Kasumi-1 (cell line): ENCODE measurements at regions not wholly inside any gene's neighbourhood (a gene's known extent, or its start where the extent isn't known, plus 50 kb on each side); places are given as distances from the start of the nearest gene placed in this dataset.

Experiments used
- DNase-seq, 2 experiments: peaks; one replicate each; lab custom pipeline; 2025; lab: John Stamatoyannopoulos, UW

DNA sequence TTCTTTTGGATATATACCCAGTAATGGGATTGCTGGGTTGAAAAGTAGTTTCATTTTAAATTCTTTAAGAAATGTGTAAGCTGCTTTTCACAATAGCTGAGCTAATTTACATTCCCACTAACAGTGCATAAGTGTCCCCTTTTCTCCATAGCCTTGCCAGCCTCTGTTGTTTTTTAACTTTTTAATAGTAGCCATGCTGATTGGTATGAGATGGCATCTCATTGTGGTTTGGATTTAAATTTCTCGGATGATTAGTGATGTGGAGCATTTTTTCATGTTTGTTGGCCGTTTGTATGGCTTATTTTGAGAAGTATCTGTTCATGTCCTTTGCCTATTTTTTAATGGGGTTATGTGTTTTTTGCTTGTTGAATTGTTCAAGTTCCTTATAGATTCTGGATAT, 444.3 kb upstream of the ATP11B start:
- no peak for DNase-seq

DNA sequence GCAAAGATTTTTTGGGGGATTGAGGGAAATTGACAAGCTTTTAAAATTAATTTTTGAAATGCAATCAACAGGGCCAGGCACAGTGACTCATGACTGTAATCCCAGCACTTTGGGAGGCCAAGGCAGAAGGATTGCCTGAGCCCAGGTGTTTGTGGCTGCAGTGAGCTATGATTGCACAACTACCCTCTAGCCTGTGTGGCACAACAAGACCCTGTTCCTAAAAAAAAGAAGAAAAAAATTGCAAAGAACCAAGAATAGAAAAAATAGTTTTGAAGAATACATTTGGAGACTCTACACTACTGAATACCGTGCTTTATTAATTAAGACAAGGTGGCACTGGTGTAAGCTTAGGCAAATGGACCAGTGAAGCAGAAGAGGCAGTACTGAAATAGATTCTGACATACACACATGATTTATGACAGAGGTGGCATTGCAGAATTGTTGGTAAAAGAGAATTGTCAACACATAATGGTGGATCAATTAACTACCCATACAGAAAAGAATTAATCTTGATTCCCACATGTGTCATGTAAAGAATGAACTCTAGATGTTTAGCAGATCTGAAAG, 443.3 kb upstream of the ATP11B start:
- DNase-seq, result no peak

DNA sequence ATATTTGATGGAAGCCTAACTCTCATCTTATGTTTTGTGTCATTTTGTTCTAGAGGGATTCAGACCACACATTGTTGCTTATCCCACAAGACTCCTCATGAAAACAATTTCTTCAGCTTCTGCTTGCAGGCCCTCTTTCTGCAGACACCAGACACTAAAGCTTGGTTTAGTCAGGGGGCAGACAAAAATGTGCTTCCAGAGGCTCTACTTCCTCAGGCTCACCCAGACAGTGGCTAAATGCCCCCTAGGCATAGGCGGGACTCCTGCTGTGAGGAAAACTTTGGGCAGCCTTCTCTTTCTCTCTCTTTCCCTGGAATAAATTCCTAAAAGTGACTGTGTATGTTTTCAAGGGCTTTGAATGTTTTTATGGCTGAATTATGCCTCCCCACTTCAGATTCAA, 435.4 kb upstream of the ATP11B start:
- DNase-seq, result no peak

DNA sequence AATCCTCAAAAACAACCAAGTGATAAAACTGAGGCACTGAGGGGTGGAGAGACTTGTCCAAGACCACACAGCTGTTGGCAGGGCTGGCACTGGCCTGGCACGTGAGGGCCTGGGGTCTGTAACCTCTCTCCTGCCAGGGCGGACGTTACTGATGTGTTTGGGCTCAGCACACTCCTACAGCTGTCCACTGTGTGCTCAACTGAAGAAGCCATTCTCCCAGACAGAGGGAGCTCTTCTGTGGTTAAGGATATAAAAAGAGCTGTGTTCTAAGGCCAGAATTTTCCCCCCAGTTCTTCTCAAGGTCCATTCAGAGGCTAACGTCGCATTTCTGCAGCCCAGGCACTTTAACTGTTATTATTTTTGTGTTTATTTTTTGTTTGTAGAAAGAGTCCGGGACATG, 429.0 kb upstream of the ATP11B start:
- no peak for DNase-seq

DNA sequence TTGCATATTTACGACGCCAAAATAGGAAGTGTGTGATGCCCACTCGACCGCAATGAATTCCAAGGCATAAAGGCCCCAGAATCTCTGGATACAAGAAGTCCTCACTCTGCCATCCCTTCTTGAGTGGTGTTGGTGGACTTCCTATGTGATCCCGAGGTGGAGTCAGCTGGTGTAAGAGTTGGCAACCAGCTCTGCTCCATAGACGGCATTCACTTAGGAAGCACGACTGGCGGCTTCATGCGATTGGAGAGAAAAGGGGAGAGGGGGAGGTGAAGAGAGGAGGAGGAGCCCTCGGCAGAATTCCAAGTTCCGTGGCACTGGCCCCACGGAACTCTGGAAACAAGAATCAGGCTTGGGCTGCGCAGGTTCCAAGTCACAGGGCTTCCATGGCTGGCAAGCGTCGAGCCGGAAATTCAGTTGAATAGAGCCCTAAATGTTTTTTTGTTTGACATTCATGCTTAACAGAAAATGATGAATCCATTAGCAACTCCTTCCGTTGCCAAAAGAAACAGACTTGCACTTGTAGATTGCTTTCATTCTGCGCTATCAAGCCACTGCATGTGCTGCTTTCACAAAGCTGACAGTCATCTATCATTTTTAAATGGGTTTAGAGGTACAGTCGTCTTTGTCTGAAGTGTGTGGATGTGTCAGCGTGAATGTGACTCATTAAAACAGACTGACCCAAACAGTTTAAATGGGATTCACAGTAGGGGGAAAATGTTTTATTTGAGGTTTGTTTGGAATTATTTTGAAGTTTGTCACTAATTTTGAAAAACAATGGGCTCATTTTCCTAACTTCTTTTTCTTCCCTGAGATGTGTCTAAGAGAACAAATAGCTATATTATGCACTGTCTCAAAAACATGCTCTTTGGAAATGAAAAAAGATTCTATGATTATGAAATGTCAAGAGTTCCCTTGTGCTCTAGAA, 428.3 kb upstream of the ATP11B start:
- DNase-seq, result no peak

DNA sequence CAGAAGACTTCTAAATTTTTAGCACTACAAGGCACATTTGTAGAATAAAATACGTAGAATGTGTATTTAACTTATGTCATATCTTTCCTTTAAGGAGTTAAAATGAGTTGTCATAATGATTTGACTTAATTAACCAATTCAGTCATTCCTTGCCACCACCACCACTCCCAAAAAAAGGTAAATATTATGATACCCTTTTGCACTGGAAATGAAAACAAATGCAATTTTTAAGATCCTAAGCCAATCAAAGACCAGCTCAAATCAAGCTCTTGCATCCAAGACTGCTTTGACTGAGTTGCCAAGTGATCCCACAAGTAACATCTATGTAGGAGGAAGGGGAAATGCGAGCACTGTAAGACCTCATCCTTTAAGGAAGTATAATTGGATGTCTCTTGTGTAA, 426.6 kb upstream of the ATP11B start:
- DNase-seq, result no peak

DNA sequence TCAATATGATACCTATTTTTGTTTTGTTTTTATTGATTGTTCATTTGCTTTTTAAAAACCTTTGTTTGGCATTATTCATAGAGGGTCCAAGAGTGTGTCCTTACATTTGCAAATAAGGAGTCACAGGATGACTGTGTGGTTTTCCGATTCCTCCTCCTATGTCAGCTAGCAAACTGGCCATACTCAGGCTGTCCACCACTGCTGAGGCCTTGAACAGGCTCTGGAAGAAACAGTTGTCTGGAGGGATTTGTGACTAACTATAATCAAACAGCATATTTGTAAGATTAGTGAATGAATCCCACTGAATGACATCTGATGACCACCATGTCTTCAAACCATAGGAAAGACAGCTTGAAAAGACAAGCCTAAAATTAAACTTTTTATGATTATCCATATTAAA, 423.4 kb upstream of the ATP11B start:
- no peak for DNase-seq

DNA sequence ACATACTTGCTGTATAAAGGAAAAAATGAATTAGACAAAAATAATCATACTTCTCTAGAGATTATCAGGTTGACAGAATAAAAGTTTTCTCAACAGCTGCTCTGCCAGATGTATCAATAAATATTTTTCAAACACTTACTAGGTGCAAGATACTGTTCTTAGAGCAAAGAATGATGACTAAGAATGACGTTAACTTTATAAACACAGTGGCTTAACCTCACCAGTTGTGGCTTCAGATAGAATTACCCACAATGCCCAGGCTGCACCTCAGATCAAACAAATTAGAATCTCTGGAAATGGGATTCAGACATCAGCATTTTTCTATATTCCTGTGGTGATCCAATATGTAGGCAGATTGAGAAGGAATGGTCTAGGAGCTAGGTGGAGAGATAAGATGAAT, 422.4 kb upstream of the ATP11B start:
- no peak for DNase-seq

DNA sequence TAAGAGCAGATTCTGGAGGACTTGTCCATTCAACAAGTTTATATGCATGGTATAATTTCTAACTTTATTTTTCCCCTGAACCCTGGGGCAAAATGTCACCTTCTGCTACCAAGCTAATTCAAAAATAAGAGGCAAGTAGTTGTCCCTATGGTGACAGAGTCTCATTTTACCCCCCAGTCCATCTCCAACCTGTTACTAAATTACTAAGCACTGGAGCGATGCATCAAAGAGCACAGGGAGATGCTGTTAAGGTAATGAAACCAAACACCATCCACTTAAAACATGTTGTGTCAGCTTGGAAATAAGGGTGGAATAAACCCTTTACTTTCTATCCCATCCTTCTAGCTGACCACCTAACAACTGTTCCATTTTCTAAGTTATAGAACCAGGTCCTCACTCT, 417.4 kb upstream of the ATP11B start:
- DNase-seq, result no peak

DNA sequence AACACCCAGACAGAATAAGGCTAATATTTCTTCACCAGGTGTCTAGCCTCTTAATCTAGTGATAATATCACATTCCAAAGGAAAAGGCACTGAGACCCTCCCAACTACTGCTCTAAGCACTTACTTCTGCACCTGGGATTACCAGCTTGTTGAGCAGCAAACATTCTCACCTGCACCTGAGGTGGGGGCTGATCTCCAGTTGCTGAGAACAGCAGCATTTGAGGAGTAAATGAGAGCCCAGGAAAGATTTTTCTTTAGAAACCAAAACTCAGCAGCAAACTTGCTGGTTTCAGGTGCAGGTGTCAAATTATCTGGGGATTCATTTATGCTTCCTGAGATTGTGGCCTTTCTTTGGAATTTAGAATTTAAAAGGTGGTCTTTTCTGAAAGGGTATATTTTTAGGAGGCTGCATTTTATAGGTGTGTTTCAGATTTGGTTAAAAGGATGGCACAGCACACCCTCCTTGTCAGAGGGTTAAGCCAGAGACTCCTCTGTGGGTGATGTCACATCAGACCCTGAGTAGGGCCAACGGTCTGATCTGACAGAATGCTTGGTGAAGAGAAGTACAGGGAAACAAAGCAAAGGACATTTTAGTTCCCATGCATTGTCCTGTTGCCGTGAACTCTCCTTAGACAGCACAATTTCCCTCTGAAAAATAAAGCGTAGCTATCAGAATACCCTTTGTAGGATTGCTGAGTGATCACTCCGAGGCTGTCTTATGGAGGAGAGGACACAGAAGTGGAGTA, 411.0 kb upstream of the ATP11B start:
- no peak for DNase-seq

DNA sequence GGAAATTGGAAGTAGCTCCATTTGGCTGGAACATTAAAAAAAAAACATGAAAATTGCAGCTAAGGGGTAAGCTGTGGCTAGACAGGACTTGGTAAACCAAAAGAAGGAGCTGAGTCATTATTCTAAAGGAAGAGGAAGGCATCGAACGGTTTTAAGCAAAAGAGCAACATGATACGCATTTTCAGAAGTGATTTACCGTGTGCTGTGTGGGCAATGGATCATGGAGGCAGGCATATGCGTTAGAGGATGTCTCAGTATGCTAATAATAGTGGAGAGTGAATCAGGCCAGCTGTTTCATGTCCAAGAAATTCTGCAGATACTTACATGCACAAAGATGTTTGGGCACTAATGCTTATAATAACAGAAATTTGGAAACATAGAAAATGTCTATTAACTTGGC, 409.1 kb upstream of the ATP11B start:
- no peak for DNase-seq

DNA sequence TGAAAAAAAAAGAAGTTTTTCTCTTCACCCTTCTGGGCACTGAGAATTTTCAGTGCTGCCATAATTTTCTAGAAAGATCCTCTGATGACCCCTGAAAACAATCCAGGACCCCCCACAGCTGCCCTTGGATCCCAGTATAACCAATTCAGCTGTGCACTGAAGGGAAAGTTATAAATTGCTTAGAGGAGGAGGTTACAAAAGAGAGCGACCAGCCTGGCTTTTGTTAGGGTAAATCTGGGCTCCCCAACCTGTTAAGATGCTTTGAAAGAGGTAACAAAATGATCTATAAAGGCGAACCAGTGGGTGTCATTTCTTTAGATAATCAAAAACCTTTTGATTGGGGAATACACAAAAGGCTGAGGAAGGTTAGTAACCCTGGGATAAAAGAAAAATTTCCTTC, 407.9 kb upstream of the ATP11B start:
- DNase-seq, result no peak

DNA sequence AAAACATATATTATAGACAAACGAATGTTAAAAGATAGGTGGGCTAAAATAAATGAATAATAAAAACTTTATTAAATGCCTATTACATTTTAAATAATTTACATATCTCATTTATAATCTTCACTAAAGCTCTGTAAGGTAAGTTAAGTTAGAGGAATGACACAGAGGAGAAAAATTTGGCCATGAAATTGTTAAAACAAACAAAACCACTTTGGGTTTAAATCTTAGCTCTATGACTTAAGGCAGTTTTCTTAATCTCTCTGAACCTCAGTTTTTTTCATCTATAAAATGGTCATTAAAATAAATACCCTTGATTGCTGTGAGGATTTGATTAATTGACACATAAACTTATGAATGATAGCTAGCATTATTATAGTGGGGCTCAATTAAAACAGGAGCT, 404.8 kb upstream of the ATP11B start:
- no peak for DNase-seq

DNA sequence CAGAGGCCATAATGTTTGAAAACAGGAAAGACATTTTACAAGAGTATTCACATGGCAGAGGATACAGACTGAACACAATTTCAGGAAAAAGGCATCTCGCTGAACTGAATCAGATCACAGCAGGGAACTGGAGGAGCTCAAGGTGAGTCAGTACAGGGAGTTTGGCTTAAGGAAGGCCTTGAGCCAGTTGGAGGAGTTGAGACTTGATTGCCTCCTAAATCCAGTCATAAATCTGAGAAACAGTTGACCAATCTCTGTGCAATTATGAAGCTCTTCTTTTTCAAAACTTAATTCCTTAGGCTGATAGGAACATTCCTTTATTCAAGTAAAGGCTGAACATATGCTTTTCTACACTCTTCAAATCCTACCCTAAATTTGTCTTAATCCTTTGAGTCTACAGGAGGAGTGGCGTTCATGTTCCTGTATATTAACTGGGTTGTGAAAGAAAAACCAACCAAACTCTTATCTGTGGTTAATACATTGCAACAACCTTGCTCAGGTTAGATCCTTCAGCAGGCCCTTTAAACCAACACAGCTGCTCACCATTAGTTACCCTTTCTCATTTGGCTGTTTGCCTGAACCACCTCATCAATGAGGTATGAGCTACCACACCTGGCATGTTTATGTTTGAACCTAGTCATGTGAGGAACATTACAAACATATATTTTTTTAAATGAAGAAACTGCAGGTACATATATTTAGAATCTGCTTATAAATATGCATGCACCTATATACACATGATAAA, 404.1 kb upstream of the ATP11B start:
- DNase-seq, result no peak

DNA sequence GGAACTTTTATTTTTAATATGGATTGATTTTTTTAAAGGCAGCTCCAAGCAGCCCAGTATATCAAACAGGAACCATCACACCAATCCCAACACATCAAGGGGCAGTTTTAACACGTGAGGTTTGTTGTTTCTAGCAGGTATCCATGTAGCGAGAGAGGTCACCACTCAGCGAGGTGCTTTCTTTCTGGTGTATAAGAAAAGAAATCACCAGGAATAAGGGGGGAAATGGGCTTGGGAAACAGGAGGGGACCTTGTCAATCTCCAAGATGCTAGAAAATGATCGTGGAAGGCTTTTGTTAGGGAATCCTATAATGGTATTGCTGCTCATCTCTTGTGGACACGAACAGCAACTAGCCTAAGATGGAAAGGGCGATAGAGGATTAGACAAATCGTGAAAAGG, 402.9 kb upstream of the ATP11B start:
- no peak for DNase-seq

DNA sequence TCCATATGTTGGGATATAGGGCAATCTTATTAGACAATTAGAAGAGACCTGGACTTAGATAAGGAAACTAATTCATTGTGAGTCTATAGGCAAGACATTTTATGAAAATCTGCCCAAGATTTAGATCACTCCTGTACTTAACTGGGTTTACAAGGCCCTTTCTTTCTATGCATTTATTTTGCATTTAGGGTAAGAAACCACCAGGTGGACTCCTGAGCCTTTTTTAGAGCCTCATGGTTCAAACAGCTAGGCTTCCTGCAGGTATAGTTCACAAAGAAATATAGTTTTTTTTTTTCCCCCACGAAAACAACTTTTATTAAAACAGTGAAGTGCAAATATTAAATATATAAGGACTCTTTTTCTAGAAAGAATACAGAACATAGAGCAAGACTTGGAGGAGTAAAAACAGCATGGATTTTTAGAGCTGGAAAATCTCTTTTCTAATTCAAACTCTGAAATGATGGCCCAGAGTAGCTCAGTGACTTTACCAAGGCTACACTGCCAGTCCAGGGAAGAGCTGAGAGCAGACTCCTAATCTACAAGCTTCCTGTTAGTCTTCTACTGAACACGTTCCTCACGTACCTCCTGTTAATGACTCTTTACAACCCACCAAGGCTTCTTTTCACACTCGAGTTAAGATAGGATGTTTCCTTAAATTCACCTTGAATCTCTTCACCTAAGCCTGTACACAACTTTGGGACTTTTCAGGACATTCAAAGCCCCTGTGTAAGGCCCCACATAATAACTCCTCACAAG, 400.9 kb upstream of the ATP11B start:
- DNase-seq, result no peak

DNA sequence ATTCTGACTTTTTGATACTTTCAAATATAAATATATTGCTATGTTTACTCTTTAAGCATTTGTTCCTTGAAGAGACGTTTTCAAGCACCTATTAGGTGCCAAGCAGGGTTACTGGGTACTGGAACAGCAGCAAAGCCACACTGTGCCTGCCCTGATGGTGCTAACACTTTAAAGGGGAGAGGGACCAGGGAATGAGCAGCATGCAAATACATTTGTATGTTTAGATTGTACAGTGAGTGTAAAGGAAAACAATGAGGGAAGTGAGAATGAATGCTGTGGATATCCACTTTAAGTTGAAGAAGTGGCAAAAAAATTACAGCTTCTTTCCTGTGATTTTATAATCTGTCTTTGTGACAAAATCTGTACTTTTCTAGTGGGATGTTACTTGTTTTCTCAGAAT, 400.2 kb upstream of the ATP11B start:
- no peak for DNase-seq

DNA sequence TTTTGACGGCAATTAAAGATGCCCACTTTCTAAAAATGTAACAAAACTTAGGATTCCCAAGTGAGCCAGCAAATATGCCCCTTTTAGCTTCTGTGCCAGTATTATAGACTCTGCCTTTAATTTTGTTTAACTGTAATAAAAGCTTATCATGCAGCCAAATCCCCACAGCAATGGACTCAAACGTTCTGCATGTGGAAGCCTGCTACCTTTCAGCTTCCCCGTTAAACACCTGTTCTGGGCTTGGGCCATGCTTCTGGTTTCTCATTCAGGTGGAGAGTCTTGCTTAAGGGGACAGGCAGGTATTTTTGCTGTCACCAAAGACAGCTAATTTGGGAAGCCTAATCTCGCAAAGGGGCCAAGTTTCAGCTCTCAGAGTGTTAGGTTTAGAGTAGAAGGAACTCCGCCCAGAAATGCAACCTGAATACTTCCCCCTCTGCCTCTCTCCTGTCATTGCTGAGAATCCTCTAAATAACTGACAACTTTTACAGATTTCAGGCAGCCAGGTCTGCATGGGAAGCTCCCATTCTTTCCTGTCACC, 399.4 kb upstream of the ATP11B start:
- DNase-seq, result no peak

DNA sequence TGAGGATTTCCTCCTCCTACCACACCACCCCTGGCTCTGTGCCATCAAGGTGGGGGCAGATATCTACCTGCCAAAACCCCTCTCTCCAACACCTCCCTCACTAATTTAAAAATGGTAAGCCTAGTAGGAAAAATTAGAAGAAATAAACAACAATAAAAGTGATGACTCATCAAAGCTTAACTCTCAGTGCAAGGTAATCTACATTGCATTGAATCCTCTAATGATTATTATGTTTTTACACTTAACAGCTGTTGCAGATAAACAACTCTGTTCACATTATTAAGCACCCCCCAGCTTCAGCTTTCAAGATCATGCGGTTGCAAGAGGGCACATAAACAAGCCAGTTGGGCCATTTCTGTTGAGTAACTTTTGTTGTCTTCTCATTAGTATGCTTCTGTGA, 396.1 kb upstream of the ATP11B start:
- no peak for DNase-seq

DNA sequence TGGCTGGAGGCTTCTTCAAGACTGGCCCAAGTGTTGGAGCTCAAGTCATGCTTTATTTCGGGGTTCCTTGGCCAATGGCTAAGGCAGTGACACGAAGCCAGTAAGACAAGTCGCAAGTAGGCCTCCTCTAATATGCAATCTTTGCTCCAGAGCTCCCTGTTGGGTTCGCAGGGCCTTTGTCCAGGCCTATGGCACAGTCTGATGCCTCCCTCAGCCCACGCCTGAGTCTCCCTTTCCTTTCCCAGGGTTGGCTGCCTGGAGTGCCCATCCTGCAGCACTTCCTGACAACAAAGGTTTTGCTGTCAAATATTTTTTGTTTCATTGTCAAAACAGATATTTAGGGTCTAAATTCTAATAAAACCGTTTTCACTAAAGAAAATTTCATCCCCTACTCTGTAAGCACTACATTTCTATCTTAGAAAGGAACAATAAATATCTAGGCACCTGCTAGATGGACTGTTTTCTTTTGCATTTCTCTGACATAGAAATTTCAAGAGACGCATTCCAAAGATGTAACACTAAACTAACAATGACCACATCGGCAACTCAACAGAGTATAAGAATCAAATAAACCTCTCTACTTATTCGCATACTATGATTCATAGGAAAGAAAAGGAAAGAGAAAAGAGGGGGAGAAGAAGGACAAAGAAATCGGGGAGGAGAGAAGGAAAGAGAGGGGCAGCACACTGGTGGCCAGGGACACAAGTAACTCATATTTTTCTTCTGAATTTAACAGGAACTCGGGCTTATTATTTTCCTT, 393.1 kb upstream of the ATP11B start:
- no peak for DNase-seq

DNA sequence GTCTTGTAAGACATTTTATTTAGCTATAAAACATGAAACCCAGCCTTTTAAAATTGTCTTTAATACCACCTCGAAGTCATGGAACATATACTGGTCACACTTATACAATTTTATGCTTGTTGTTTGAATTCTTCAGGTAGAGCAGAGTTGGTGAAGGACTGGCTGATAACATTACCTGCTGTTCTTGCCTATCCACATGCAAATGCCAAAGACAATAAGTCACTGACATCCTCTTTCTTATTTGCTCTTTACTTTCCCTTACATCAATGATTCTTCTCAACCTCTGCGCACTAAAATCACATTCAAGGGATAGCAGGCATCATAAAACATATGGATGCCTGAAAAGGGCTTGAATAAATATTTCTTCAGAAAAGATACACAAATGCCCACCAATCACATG, 392.5 kb upstream of the ATP11B start:
- no peak for DNase-seq
